CD4-positive, alpha-beta T cell treated with Interleukin-10 for 1 hour (primary cell): ENCODE measurements at regions not wholly inside any gene's neighbourhood (a gene's known extent, or its start where the extent isn't known, plus 50 kb on each side); places are given as distances from the start of the nearest gene placed in this dataset.

ENCODE experiments used
- DNase-seq: peaks from one replicate; pipeline ENCODE4 v3.0.0-alpha.2; 2020

DNA sequence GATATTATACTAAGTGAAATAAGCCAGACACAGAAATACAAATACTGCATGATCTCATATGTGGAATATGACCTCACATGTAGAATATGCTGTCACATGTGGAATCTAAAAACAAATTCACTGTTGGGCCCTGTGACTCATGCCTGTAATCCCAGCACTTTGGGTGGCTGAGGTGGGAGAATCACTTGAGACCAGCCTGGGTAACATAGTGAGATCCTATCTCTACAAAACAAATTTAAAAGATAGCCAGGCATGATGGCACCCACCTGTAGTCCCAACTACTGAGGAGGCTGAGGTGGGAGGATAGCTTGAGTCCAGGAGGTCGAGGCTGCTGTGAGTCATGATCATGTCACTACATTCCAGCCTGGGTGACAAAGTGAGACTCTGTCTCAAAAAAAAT lies 160.3 kb downstream of the PTEN start:
- no peak for DNase-seq

DNA sequence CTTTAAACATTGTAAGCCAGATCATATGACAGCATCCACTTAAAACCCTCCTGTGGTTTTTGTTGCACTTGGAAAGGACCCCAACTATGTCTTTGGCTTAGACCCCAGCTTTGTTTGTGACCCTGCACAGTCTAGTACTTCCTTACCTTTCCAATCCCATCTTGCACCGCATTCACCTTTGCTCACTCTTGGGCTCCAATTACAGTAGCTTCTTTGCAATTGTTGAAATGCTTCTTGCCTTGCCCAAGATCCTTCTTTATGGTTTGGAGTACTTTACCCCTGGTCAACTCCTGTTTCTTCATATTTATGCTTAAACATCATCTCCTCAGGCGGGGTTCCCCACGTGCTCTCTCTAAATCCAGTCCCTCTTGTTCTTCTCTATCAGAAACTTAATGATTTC lies 162.6 kb downstream of the PTEN start:
- DNase-seq = no peak

DNA sequence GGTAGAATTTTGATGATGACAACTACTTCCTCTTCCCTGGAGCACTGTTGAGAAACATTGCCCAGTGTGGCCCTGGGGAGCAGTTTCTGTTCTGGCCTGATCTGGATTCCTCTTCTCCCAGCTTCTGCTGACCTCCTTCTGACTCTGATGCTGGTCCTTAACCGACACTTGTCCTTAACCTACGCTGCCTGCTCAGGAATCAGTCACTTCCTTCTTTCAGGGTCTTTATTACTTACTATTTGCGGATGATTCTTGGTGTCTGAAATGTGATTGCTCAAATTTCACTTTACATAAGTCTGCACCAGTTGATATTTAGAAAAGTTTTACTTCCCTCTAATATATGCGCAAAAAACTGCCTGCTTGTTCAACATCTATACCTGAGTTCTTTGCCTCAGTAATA lies 164.1 kb downstream of the PTEN start:
- peak; percentile 10 for DNase-seq

DNA sequence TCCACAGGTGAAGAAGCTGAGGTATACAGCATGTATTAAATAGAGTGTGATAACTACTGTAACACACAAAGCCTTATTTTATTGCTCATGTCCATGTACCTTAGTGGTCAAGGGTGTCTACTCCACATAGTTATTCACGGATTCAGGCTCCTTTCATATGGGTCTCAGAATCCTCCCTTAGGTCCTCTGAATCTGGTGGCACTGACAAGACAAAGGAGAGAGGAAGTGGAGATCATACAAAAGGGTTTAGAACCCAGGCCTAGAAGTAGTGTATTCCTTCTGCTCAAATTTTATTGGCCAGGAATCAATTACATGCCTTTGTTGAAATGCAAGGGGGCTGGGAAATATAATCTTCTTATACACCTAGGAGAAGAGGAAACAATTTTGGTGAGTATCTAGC lies 164.6 kb downstream of the PTEN start:
- DNase-seq = no peak

DNA sequence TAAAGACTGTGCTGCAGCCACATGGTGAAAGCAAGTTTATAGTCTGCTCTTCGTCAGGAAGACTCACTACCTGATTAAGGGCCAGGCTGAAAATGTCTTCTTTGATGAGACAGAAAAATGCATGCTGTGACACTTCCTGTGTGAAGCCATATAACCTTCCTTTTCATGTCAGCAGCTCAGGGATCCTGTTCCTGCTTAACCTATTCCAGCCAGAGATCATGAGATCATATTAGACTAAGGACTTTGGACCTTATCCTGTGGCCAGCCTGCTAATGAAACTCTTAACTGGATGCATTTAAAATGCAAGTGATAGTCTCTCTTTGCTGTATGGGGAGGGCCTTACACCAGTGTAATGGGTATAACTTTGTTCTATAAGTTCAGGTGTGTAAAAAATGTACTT lies 165.2 kb downstream of the PTEN start:
- peak; percentile 14 for DNase-seq

DNA sequence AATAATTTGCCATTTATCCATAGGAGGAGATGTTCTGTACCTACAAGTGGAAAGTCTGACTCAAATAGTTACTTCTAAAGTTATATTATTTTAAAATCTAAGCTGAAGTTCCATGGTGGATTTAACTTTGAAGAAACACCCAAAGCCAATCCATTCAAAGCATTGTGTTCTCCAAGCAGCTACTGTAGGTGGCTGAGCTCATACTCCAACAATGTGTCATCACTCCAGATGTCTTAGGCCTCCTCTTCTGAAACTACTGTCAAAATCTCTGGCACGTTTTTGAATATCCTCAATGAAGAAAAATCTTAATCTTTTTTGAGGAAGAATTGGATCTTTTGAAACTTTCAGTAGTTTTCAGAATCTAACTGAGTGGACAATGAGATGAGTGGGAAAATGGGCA lies 169.1 kb downstream of the PTEN start:
- no peak for DNase-seq

DNA sequence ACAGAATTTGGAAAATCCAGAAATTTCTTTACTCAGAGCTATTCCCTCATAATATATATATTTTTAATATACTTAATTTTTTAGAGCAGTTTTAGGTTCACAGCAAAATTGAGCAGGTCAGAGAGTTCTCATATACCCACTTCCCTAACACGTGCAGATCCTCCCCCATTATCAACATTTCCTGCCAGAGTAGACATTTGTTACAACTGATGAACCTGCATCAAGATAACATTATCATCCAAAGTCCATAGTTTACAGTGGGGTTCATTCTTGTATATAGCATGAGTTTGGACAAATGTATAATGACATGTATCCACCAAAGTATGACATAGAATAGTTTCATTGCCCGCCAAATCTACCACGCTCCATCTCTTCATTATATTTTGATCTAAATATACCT lies 170.0 kb downstream of the PTEN start:
- DNase-seq = no peak

DNA sequence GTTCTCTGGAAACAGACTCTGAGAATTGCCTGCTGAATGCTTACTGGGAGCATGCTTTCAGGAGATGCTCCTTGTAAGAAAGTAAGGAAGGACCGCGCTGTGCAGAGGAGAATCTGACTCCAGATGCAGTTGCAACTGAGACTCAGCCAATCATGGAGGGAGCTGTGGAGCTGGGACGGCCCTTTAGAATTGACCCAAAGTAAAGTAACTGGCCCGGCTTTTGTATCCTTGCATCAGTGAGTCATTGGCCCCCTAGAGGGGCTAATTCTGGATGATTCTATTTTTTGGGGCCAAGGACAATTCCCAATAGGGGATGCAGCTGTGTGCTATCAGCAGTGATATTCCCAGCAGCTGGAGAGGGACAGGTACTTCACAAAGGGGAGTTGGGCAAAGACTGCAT lies 170.4 kb downstream of the PTEN start:
- DNase-seq = no peak

DNA sequence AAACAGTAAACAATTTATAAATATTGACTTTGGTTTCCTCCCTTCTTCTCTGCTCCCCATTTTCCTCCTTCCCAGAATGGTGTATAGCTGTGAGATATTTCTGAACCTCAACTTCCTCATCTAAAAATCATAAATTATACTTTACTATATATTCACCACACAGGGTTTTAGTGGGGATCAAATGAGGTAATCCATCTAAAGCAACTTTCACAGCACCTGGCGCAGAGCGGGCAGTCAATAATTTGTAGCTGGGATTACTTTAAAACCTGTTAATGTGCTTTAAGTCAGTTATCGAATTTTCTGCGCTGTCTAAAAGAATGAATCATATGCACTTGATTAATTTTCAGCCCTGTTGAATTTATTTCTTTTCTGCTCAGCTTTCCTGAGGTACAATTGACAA lies 172.7 kb downstream of the PTEN start:
- no peak for DNase-seq

DNA sequence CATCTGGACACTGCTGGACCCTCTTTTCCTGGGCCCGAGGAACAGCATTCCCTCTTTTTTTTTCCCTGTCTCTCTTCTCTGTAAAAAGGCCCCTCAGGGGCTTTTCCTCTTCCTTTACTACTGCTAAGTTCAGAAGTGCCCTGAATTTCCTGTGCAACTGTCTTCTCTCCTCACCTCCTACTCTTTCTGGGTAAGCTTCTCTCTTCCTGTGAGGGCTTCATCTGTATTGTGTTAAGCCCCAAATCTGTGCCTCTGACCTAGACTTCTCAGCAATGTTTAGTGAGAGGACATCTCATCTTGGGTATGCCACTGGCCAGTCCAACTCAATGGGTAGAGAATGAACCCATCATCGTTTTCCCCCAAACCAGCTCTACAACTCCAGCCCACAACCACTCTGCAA lies 174.2 kb downstream of the PTEN start:
- DNase-seq = no peak

DNA sequence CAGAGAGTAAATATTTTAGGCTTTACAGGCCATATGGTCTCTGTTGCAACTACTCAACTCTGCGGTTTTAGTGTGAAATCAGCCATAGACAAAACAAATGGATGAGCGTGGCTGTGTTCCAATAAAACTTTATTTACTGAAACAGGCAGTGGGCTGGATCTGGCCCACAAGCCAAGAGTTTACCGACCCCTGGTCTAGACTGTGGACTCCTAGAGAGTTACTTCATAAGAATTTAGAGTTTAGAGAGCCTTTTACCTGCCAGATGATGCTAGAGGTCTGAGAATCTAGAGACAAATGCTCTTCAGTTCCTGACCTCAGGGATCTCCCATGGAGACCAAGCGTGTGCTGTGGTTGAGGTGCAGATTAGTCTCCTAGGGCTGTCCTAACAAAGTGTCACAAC lies 174.8 kb downstream of the PTEN start:
- no peak for DNase-seq

DNA sequence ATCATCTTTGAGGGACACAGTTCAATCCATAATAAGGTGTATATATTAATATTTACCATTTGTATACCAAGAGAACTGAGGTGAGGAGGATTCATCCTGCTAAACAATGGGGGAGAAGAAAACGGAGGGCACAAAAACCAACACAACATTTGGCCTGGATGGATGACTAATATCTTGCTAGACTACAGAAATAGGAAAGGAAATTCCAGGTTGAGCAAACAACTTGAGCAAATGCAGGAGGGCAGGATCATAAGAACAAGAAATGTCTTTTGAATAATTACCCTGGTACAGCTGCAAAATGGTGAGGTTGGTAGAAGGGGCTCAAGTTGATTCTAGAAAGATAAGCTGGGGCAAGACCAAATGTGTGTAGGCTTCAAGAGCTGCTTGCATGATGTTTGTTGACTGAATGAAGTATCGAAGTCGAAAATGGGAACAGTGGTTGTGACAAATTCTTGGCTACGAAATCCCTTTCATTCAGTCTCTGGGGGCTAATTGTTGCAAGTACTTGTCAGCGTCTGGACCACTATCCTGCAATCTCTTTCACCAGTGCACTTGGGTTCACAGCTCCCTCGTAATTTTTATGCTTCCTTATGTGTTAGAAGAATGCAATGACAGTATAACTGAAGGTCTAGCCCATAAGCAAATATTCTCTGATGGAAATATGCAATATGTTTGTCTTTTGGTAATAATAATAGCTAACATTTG lies 176.2 kb downstream of the PTEN start:
- DNase-seq = no peak

DNA sequence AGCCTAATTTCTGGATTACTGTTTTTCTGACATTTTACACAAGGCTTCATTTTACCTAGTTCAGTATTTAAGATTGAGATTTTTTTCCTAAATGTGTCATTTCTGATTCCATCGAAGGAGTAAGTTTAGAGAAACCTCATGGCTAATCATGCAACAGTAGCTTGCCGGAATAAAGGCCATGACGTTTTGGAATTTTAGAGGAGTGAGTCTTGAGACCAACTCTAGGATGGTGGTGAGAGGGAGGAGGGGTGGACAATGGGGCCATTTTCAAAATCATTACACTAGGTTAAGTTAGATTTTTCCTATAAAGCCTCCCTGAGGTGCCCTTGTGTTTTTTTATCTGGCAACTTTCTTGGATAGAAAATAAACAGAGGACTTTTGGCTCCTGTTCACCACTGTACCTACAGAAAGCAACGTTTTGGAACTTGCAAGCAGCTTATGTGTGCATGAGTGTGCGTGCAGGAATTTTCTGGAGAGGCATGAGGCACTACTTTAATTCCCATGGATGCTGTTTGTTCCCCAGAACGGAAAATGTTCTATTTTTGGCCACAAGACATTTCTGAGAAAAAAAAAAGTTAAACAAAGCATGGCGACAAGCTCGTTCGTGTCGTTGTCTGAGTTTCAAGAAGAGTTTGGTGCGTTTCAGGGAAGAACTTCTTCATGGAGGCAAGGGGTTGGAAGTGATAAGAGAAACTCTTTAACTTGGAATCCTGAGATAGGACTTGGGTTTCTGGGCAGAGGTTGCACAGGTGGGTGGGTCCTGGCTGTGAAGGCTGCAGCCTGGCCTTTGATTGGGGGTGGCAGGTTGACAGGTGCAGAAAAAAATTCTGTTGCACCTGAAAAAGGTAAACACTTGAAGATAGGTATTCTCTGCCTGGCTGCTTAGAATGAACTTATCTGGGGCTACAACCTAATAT lies 178.1 kb downstream of the PTEN start:
- DNase-seq = no peak

DNA sequence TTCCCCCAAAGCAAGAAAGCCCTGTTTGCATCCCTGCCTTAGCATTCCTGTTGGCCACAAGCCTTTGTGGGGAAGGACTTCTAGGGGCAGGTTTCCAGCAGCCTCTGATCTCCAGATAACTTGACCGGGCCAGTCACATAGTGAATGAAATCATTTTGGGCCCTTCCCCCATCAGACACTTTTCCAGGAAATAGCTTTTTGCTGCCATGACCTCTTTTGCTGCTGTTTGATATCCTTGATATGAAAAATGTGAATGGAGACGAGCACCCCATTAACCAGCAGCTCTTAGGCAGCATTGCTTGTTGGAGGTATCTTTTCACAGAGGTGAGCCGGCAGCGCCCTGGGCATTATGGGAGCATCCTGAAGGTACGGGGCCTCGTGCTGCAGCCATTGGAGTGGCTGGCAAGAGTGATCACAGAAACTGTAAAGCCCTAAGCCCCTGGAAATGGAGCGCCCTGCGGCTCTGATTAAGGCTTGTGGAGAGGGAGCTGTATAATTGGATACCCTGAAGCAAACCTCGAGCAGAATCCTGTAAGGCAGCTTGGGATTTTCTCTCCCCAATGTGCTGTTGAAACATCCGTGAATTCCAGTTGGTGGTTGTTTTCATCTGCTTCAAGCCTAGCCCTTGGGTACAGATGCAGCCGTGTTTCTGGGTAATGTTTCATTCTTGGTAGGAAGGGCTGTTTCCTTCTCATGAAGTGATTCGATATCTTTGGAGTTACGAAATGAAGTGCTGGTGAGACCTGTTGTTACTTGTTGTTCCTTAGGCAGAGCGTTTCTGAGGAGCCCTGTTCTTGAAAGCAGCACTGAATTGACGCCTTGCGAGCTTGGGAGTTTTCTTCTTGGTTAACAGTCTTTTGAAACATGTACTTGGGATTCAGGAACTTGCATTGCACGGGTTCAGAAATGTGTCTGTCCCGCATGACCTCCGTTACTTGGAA lies 179.0 kb downstream of the PTEN start:
- no peak for DNase-seq

DNA sequence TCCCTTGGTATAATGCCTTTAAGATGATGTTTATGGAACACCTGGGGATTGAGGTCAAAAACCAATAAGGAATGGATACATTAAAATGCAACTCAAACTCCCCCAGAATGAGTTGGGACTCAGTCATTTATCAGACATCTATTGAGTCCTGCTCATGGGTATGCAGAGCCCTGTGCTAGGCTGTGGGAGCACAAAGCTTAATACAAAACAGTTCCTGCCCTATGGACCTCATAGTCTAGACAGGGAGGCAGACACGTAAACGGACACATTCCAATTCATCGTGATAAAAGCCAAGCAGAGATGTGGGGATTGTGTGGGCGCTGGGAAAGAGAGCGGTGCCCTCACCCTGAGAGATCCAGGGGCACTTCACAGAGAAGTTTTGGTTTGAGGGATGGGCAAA lies 181.7 kb downstream of the PTEN start:
- no peak for DNase-seq

DNA sequence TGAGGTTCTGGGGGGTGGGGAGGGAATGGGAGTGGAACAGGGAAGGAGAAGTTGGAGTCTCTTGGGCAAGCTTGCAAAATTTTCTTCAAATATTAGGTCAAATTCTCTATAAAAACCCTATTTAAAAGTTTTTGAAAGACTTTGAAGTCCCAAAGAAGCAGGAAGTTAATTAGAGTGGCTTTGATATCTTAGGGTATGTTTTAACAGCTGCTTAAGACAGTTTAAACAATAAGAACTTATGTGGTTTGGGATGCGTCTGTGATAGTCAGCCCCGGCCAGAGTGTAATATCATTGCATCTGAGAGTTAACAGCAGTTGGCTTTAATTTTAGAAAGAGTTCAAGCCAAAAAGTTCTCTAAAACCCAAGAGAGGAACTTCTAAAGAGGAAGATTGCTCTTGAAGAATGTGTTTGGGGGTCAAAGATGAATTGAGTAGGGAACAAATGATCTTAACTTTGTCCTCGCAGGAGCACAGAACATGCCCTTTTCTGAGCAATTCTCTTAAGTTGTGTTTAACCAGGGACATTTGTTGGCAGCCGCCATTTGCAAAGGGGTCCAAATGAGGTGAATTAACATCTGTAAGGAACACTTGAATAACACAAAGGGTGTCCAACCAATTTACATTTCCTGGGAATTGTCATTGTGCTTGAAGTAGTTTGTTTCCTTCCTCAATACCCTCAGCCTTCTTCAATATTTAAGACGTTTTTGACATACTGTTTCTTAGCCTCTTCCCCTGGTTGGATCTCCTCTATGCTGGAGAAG lies 182.4 kb downstream of the PTEN start:
- no peak for DNase-seq

DNA sequence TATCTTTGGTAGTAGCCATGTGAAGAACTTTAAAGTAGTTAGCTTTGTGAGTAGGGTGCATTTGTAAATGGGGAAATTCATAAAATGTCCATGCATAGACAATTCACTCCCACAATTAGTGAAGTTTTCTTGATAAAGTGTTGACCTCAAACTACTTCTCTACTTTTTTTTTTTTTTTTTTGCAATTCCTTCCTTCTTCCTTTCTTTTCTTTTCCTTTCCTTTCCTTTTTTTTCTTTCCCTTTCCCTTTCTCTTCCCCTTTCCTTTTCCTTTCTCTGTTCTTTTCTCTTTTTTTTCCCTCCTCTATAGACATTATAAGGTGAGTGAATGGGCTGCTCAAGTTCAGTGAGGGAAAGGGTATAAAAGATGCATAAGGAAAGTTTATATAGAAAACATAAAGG lies 184.2 kb downstream of the PTEN start:
- no peak for DNase-seq

DNA sequence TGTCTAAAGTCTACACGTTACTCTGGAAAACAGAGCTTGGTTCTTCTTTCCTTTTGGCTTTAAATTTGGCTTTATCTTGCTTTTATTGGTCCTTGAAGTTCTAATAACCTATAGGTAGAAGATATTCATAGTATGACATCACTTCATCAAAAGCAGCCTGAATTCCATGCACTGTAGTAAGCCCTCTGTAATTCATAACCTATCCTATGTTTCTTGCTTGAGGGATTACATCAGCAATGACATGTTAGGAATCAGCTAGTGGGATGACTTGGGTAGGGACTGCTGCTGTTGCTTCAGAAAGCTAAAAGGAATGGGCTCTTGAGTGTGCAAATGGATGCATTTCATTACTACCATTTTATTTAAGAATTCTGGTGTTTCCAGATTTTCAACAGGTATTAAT lies 184.9 kb downstream of the PTEN start:
- no peak for DNase-seq

DNA sequence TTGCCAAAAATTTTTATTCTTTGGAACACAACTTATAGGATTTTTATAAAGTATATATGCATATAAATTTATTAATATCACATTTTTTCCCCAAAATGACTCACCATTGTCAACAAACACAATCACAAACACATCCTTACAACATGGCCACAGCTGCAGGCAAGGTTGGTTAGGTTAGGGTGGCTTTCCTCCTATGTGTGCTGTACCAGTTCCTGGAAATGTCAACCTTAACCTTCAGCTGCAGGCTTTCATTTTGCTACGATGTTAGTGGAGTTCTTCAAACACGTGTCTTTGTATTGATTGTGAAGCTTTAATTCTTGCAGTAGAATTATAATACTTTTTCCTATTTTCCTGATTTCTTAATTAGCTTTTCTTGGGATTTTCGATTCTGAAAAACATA lies 185.8 kb downstream of the PTEN start:
- DNase-seq = no peak

DNA sequence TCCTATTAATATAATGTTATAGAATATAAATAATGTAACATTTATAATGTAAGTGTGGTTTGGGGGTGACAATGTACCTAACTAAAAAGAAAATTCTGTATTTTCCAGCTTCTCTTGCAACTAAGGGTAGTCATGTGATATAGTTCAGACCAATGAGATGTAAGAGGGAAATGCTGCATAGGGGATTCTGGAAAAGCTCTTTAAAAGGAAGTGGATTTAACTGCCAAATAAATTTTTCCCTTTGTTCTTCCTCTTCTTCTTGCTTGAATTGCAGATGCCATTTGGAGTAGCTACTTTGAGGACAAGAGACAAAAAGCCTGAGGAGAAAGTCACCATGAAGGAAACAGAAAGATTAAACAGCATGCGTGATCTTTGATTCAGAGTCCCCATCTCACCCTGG lies 194.3 kb downstream of the PTEN start:
- DNase-seq = no peak

DNA sequence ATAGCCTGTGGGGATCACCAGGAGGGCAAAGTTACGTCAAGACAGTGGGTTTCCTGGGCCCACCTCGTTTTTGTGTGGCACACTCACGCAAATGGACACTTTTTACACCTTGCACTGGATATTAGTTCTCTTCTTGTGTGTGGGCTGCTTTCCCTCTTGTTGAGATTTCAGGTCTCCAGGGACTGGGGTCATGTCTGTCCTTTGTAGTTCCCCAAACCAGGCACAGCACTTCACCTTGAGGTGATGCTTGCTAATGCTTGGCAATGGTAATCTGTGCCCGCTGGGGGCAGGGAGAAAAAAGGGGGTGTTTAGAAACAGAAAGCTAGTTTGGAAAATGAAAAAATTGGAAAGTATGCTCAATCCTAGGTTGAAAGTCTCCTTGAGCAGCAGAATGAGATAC lies 195.3 kb downstream of the PTEN start:
- DNase-seq = no peak

DNA sequence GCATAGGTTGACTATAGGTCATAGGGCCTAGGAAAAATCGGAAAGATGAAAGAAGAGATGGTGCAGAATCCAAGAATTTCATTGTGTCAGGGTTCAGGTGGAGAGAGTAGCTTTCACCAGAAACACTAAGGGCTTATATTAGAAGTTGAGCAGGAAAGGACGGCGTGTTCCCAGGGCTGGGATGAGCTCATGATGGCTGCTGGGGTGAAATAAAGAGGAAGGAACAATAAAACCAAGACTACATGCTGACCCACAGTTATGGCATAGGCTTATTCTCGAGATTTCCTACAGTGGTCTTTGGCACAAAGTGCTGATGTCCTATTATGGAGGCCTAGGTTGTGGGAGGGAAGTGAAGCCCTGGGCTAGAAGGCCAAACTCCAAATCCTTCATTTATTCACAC lies 195.8 kb downstream of the PTEN start:
- DNase-seq = no peak

DNA sequence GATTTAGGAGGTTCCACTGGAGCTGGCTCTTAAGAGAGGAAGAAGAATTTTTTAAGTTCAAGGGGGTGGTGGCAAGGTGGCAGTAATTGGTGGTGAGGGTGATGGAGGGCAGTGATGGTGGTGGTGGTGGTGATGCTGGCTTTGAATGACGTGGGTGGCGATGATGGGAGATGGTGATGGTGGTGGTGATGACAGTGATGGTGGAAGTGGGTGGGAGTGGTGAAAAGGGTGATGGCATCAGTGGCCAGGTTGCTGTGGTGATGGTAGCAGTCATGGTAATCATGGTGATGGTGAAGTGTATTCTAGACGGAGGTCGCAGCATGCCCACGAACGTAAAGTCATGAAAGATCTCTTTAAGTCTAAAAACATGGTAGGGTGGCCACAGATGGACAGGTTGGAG lies 197.3 kb downstream of the PTEN start:
- no peak for DNase-seq
